T1000 (cell line): ENCODE measurements at regions not wholly inside any gene's neighbourhood (a gene's known extent, or its start where the extent isn't known, plus 50 kb on each side); places are given as distances from the start of the nearest gene placed in this dataset.

ENCODE experiments used
- DNase-seq: peaks from one replicate; lab custom pipeline; 2025; ENCODE audit warnings: mixed read lengths; lab: John Stamatoyannopoulos, UW

- DNase-seq, result no peak
Measured at GRCh38 chr4:163871078-163871477, 376.6 kb downstream of the TMA16 start.

- no peak for DNase-seq
Measured at GRCh38 chr4:163875327-163875726, 380.8 kb downstream of the TMA16 start.

DNA sequence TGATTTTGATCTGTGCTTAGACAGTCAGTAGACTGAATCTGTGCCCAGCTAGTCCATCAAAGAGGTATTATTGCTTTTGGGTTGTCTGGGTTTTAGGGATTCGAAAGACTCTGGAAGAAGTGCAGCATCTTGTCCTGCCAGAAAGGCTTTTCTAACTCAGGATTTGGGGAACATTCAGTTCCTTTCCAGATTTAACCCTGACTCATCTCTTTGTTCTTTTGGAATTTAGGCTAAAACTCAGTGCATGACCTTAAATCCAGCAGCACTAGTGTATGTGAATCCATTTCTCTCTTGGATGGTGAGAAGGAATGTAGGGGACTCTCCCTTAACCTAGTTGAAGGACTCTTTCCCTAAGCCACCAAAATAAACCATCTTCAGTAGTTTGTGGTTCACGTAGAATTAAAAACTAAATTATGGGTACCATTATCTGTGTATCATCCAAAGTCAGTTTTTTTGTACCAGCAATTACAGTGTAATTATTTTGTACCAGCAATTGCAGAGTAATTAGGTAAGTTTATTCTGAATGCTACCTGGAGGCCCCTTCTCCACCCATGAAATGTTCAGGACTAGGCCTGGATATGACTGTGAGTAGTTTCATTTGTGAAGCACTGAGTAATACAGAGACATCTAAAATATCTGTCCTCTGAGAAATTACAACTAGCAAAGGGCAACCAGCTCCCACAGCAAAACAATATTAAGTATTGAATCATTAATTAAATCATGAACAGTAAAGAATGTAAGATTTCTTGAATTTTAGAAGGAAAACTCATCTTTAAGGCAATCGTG lies 384.0 kb downstream of the TMA16 start:
- no peak for DNase-seq

DNA sequence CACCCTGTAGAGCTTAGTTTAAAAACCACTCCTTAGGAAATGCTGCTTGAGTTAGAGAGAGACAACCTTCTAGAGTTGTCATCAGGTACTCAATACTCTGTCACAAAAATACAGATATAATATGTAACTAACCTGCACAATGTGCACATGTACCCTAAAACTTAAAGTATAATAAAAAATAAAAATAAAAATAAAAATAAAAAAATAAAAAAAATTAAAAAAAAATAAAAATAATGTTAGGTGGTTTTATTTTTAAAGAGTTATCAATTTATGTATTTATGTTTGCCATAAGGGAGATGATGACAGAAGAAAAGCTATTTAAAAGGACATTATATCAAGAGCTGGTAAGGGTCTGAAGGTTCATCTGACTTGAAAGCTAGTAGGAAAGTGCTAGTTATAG lies 397.9 kb downstream of the TMA16 start:
- no peak for DNase-seq

GRCh38 chr4:163895378-163896005 lies 401.0 kb downstream of the TMA16 start:
- DNase-seq, result no peak

DNA sequence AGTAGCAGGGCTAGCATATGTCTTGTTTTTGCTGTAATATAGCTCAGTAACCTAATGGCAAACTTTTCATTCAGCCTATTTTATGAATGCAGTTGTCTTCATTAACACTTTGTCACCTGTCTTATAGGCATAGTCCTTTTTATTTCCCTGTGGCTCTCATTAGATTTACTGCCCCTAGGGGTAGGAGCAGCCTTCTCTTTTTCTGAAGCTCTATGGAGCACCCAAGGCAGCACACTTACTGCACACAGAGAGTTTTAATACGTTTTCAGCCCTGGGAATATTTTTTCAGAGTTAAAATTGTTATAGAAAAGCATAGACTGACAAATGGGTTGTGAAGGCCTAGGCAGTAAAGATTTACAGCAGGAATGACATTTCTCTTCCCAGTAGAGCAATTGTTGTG lies 406.8 kb downstream of the TMA16 start:
- DNase-seq, result no peak

- DNase-seq, result no peak
Measured at GRCh38 chr4:163902417-163902816, 407.9 kb downstream of the TMA16 start.

GRCh38 chr4:163911891-163912290 lies 417.4 kb downstream of the TMA16 start:
- no peak for DNase-seq

GRCh38 chr4:163913571-163913970 lies 419.1 kb downstream of the TMA16 start:
- no peak for DNase-seq

- DNase-seq, result no peak
Measured at GRCh38 chr4:163915896-163916295, 421.4 kb downstream of the TMA16 start.

- DNase-seq, result no peak
Measured at GRCh38 chr4:163920426-163920825, 425.9 kb downstream of the TMA16 start.

GRCh38 chr4:163922302-163922701 lies 427.8 kb downstream of the TMA16 start:
- DNase-seq, result no peak

DNA sequence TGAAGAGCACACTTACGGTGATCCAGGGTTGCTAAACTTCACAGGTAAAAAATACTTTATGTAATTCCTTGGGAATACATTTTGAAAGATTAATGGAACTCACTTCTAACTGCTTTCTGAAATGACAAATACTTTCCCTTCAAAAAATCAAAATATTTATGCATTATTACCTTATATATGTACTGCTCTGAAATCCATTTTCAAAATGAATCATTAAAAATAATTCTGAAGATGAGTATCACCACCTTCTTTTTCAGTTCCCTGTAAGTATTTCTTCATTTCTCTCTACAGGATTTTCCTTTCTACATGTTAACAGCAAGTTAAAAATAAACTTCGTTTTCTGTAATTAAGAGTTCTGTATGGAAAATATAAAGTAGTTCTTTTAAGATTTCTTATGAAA lies 428.6 kb downstream of the TMA16 start:
- DNase-seq, result no peak

DNA sequence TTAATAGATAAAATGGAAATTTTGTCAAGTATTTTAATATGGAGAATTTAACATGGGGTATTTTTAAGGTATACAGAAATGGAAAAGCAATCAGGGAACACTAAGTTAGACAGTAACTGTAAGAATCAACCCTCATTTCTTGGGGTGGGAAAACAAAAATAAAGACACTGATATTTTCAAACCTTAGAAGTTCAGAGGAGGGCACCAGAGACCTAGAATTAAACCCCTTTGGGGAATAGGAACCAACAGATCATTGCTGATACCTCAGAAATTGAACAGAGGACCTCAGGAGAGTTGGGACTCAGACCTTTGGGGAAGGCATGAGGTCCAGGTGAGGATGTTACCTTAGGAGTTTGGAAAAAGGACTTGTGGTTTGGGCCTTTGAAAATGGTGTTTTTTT lies 435.6 kb downstream of the TMA16 start:
- DNase-seq, result no peak

GRCh38 chr4:163932504-163932903 lies 438.0 kb downstream of the TMA16 start:
- DNase-seq, result no peak

DNA sequence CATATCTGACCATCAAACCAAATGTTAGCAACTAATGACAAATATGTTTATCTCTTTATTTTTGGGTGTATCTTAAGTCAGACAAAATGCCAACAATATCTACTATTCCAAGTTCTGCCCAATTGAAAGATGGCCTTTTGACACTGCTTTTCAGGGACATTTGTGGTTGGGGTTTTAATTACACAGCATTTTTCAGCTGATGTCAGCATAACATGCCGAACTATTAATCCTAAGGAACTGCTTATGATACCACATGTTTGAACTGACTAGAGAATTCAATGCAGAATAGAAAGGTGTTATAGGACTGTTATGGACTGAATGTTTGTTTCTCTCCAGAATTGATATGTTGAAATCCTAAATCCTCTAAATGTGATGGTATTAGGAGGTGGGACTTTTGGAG lies 445.1 kb downstream of the TMA16 start:
- DNase-seq, result no peak

DNA sequence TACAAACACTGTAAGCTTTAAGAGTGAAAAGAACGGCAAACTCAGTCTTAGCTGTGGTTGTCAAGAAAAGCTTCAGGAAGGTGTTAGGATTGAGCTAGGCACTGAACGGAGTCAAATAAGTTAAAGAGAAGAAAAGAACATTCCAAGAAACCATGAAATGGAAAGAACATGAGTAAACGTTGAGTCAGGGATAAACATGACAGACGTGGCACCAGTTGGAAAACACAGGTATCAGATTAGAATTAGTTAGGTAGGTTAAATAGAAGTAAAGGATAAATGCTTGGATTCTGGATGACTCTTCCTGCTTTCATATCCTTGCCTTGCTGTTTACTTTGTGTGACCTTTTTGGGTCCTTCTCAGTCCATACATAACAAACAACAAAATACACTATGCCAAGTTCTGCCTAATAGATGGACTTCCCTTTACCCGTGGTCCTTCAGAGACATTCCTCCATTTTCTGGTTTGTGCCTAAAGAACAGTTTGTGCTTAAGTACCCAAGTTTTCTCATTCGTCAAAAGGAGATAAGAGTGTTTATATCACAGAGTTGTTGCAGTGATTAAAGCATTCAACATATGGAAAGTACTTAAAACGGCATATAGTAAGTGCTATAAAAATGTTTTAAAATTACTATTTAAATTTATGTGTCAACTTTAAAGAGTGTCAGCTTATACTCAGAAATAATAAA lies 446.9 kb downstream of the TMA16 start:
- DNase-seq, result no peak

DNA sequence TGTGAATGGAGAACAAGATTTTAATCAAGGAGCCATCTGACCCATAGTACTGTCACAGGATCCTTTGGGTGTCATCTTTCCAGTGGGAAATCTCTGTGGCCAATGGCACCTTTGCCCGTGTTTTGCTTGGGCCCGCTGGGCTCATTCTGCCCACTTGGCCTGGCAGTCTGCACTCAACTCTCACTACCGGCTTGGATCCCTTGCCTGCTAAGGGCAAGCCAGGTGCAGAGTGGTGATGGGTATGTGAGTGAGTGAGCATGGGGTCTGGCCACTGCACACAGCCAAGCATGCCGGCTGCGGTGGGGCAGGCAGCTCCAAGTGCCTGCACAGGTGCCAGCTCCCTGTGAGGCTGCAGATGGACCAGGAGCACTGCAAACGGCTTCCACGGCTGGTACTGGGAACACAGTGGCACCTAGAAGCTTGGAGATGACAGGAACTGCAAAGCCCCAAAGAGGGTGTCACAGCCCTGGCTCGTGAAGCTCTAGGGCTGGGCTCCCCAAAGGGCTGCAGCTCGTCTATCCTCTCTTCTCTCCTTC lies 454.5 kb downstream of the TMA16 start:
- no peak for DNase-seq

DNA sequence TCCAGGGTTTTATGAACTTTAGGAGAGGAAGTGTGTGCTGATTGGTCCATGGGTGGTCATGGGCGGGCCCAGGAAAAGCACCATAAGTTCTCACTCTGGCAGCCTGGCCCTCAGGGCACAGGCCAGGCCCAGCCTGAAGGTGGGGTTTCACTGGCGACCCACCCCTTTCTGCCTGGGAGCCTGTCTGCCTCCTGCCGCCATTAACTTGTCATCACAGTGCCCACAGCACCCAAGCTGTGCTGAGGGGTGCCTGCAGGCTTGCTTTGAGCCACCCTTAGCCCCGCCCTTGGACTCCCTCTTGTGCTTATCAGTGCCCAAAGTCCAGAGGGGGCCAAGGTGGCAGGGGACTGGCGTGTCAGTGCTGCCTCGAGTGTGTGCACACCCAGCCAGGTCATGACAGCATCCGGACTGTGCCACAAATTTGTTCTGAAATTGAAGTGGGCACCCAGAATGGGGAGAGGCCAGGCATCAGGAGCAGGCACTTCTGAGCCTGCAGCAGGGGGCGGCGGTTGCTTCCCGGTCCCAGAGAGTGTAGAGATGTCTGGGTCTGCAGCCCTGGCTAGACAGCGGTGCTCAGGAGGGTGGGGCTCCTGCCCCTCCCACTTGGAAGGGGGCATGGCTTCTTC lies 455.6 kb downstream of the TMA16 start:
- no peak for DNase-seq

GRCh38 chr4:163955288-163955687 lies 460.8 kb downstream of the TMA16 start:
- no peak for DNase-seq

DNA sequence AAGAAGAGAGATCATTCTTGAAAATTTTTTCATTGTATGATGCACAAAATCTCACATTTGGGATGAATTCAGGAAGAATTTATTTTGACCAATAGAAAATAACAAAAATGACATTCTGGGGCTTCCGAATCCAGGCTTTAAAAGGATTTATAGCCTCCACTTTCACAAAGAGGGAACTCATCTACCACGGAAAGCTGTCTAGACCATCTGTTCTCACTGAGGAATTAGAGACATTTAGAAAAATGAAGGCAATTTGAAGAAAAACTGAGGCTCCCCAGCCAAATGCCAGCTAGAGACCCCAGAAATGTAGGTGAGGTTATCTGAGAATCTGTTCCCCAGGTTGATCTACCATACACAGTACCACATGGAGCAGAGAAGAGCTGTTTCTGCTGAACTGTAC lies 464.3 kb downstream of the TMA16 start:
- DNase-seq, result no peak

GRCh38 chr4:163959932-163960331 lies 465.4 kb downstream of the TMA16 start:
- no peak for DNase-seq
